Adrenal gland (tissue), 9 donors: ENCODE measurements at regions not wholly inside any gene's neighbourhood (a gene's known extent, or its start where the extent isn't known, plus 50 kb on each side); places are given as distances from the start of the nearest gene placed in this dataset.

Experiments
- DNase-seq, 7 donors: peaks; one replicate each; pipeline ENCODE4 v3.0.0-alpha.2; 2019 to 2020
- H3K27ac ChIP-seq, 5 donors: fragments of 200-600 bp; sonication (generic) in 4 of 5; 1 replicate in 3 of 5; 2 replicates in 2 of 5; pipeline versions ENCODE4 v1.5.1 to v1.8.0; 2016 to 2020; ENCODE audit warnings: mild to moderate bottlenecking in 1 of 5
- H3K27me3 ChIP-seq: fragments of 200-600 bp; 2 replicates; pipeline ENCODE4 v1.8.0; 2021
- H3K36me3 ChIP-seq, 2 donors: fragments of 200-600 bp; replicated peaks in 1 of 2; 1 replicate in 1 of 2; 2 replicates in 1 of 2; pipeline versions ENCODE4 v1.5.1 to v1.8.0; 2018 to 2022
- H3K4me1 ChIP-seq, 2 donors: fragments of 200-600 bp; replicated peaks in 1 of 2; 1 replicate in 1 of 2; 2 replicates in 1 of 2; pipeline versions ENCODE4 v1.5.1 to v1.8.0; 2018 to 2021
- H3K4me3 ChIP-seq, 4 donors: fragments of 200-600 bp; sonication (generic) in 3 of 4; one replicate each; pipeline ENCODE4 v1.5.1; 2016 to 2018
- H3K9me3 ChIP-seq, 3 donors: fragments of 200-600 bp; sonication (generic) in 1 of 3; replicated peaks in 1 of 3; 1 replicate in 2 of 3; 2 replicates in 1 of 3; pipeline versions ENCODE4 v1.5.1 to v1.8.0; 2016 to 2021
- CTCF ChIP-seq, 6 experiments: fragments of 450-650 bp in 4 of 6; fragments of 200-600 bp in 2 of 6; sonication (generic) in 1 of 6; IDR thresholded peaks; 1 replicate in 5 of 6; 2 replicates in 1 of 6; pipeline versions ENCODE4 v1.5.1 to v1.8.0; 2016 to 2021; ENCODE audit warnings: antibody characterized with exemption in 6 of 6, mild to moderate bottlenecking in 2 of 6, moderate library complexity in 1 of 6
- POLR2A ChIP-seq, 2 donors: fragments of 450-650 bp; IDR thresholded peaks; one replicate each; pipeline ENCODE4 v1.6.1; 2017; ENCODE audit warnings: antibody characterized with exemption in 2 of 2, mild to moderate bottlenecking in 2 of 2, moderate library complexity in 1 of 2
- WGBS, 4 donors: extraction: QIAGEN DNeasy Blood & Tissue Kit in 2 of 4; methylation state at CpG; one replicate each; pipeline versions ENCODE4 v1.1.5 to v1.1.7; 2013 to 2017; 5-methylcytosine and 5-hydroxymethylcytosine counted together
- intact Hi-C, 2 donors: fragments of 100-400 bp; cut with DNase I; formaldehyde crosslinking; loops; one replicate each; pipeline versions ENCODE4 v1.14.1 to v1.15.0; 2022 to 2023
- donor health status: healthy with polysubstance abuse.
- donor health status: Bipolar disorder and iron deficiency.
- donor health status: DM: yes; HTN: yes; CAD: no.
- donor health status: DM: no; HTN: no; CAD: no.
- donor health status: DM: no; HTN: no; CAD: no.

- TF ChIP-seq CTCF (IDR thresholded peaks at IDR 0.05) (no peak), POLR2A (IDR thresholded peaks at IDR 0.05) (no peak)
- no peak for DNase-seq
- Histone ChIP-seq H3K4me3 (no peak overlapping the region), H3K36me3 (no peaks in the 10 kb centered on the region), H3K27ac (no peak overlapping the region), H3K4me1 (no peaks in the 10 kb centered on the region), H3K9me3 (no peaks in the 10 kb centered on the region), H3K27me3 (no peaks in the 10 kb centered on the region)
- intact Hi-C loops, result no loop called here
- WGBS, 4 donors, result 87 to 90% (median 89%) methylated on average over 6 of the region's 6 CpGs
Observed at GRCh38 chr5:107154593-107154992, 516.1 kb downstream of the EFNA5 start.

- intact Hi-C loops, result no loop called here
- no peaks in the 10 kb centered on the region for H3K36me3 ChIP-seq
- H3K27ac ChIP-seq, result no peak overlapping the region
- H3K27me3 ChIP-seq, result no peaks in the 10 kb centered on the region
- no peak overlapping the region for H3K4me3 ChIP-seq
- DNase-seq, result no peak
- H3K4me1 ChIP-seq, result no peaks in the 10 kb centered on the region
- TF ChIP-seq POLR2A (IDR thresholded peaks at IDR 0.05), result no peak
- TF ChIP-seq CTCF (IDR thresholded peaks at IDR 0.05), result no peak
- H3K9me3 ChIP-seq, result no peaks in the 10 kb centered on the region
- 36 to 48% (median 40%) methylated on average over 2 of the region's 2 CpGs for WGBS, 4 donors
Observed at GRCh38 chr5:107153283-107153682, 517.5 kb downstream of the EFNA5 start.

GRCh38 chr5:107149243-107150005 is 521.3 kb downstream of the EFNA5 start:
- intact Hi-C loops, result no loop called here
- H3K9me3 ChIP-seq, result no peaks in the 10 kb centered on the region
- H3K4me3 ChIP-seq, result no peak overlapping the region
- DNase-seq, result no peak
- H3K27me3 ChIP-seq, result no peaks in the 10 kb centered on the region
- H3K36me3 ChIP-seq, result no peaks in the 10 kb centered on the region
- no peaks in the 10 kb centered on the region for H3K4me1 ChIP-seq
- no peak for TF ChIP-seq CTCF (IDR thresholded peaks at IDR 0.05)
- TF ChIP-seq POLR2A (IDR thresholded peaks at IDR 0.05), result no peak
- 32 to 63% (median 42%) methylated on average over 3 of the region's 3 CpGs for WGBS, 4 donors
- no peak overlapping the region for H3K27ac ChIP-seq

- Histone ChIP-seq H3K36me3 (no peaks in the 10 kb centered on the region), H3K27me3 (no peaks in the 10 kb centered on the region), H3K9me3 (no peaks in the 10 kb centered on the region), H3K27ac (no peak overlapping the region), H3K4me1 (no peaks in the 10 kb centered on the region), H3K4me3 (no peak overlapping the region)
- TF ChIP-seq POLR2A (IDR thresholded peaks at IDR 0.05) (no peak), CTCF (IDR thresholded peaks at IDR 0.05) (no peak)
- DNase-seq, result no peak
- WGBS, 4 donors, result 76 to 91% (median 82%) methylated on average over 1 of the region's 1 CpG
- intact Hi-C loops, result no loop called here
Observed at GRCh38 chr5:107147589-107147988, 523.1 kb downstream of the EFNA5 start.
